Liver (tissue), 3 donors: ENCODE measurements at regions not wholly inside any gene's neighbourhood (a gene's known extent, or its start where the extent isn't known, plus 50 kb on each side); places are given as distances from the start of the nearest gene placed in this dataset.

Source experiments
- FOXA1 ChIP-seq: IDR thresholded peaks from 2 replicates; pipeline ENCODE4 v1.6.1; 2016; ENCODE audit warnings: antibody characterized with exemption
- GABPA ChIP-seq, 2 donors: IDR thresholded peaks in 1 of 2; conservative IDR thresholded peaks in 1 of 2; 2 replicates each; pipeline ENCODE4 v1.6.1; 2016; ENCODE audit warnings: antibody characterized with exemption in 2 of 2, mild to moderate bottlenecking in 1 of 2, moderate library complexity in 1 of 2
- JUND ChIP-seq, 2 donors: IDR thresholded peaks; 2 replicates each; pipeline ENCODE4 v1.6.1; 2016; ENCODE audit warnings: antibody characterized with exemption in 2 of 2
- NR2F2 ChIP-seq: IDR thresholded peaks from 2 replicates; pipeline ENCODE4 v1.6.1; 2016; ENCODE audit warnings: antibody characterized with exemption
- RAD21 ChIP-seq, 2 donors: IDR thresholded peaks; 2 replicates each; pipeline ENCODE4 v1.6.1; 2016; ENCODE audit warnings: antibody characterized with exemption in 2 of 2, mild to moderate bottlenecking in 2 of 2
- YY1 ChIP-seq: IDR thresholded peaks from 2 replicates; pipeline ENCODE4 v1.6.1; 2016; ENCODE audit warnings: antibody characterized with exemption, mild to moderate bottlenecking
- TF ChIP-seq, protein P1 (sequence below): fragments of 150-350 bp; IDR thresholded peaks from 2 replicates; pipeline ENCODE4 v1.5.1; 2017; ENCODE audit warnings: improper control_type of control experiment, low read depth, low read length; ENCODE audit not compliant: missing input control
- TF ChIP-seq, protein P2 (sequence below): IDR thresholded peaks from 2 replicates; pipeline ENCODE4 v1.6.1; 2016; ENCODE audit warnings: antibody characterized with exemption
- TF ChIP-seq, protein P3 (sequence below): IDR thresholded peaks from 2 replicates; pipeline ENCODE4 v1.6.1; 2016; ENCODE audit warnings: antibody characterized with exemption
- TF ChIP-seq, protein P4 (sequence below): IDR thresholded peaks from 2 replicates; pipeline ENCODE4 v1.6.1; 2016; ENCODE audit warnings: antibody characterized with exemption
- donor health status: healthy.
- donor health status: healthy.

DNA sequence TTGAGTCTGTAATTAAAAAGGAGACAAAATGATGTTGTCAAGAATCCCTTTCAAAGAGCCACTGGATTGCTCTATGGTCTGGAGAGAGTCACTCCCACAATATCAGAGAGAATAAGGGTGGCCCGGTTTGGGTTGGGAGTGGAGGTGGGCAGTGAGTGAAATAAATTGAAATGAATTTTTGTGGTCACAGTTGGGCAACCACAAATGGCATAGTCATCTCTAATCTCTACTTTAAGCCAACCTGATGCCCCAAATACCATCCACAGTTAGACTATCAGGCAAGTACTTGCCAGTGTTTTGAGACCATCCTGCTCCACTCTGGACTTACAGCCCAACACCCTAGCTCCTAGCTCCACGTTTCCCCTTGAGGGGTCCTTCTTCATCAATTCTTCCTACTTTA lies 559.7 kb downstream of the BCL11A start:
- TF ChIP-seq, protein P1, sequence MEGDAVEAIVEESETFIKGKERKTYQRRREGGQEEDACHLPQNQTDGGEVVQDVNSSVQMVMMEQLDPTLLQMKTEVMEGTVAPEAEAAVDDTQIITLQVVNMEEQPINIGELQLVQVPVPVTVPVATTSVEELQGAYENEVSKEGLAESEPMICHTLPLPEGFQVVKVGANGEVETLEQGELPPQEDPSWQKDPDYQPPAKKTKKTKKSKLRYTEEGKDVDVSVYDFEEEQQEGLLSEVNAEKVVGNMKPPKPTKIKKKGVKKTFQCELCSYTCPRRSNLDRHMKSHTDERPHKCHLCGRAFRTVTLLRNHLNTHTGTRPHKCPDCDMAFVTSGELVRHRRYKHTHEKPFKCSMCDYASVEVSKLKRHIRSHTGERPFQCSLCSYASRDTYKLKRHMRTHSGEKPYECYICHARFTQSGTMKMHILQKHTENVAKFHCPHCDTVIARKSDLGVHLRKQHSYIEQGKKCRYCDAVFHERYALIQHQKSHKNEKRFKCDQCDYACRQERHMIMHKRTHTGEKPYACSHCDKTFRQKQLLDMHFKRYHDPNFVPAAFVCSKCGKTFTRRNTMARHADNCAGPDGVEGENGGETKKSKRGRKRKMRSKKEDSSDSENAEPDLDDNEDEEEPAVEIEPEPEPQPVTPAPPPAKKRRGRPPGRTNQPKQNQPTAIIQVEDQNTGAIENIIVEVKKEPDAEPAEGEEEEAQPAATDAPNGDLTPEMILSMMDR: no peak
- TF ChIP-seq JUND (IDR thresholded peaks at IDR 0.05) (no peak), FOXA1 (no peak), RAD21 (IDR thresholded peaks at IDR 0.05) (no peak), GABPA (IDR thresholded peaks at IDR 0.05 in 1 of 2, conservative IDR thresholded peaks at IDR 0.05 in 1 of 2) (no peak), YY1 (no peak), NR2F2 (no peak)
- TF ChIP-seq, protein P2, sequence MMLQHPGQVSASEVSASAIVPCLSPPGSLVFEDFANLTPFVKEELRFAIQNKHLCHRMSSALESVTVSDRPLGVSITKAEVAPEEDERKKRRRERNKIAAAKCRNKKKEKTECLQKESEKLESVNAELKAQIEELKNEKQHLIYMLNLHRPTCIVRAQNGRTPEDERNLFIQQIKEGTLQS: no peak
- TF ChIP-seq, protein P3, sequence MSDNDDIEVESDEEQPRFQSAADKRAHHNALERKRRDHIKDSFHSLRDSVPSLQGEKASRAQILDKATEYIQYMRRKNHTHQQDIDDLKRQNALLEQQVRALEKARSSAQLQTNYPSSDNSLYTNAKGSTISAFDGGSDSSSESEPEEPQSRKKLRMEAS: no peak
- TF ChIP-seq, protein P4, sequence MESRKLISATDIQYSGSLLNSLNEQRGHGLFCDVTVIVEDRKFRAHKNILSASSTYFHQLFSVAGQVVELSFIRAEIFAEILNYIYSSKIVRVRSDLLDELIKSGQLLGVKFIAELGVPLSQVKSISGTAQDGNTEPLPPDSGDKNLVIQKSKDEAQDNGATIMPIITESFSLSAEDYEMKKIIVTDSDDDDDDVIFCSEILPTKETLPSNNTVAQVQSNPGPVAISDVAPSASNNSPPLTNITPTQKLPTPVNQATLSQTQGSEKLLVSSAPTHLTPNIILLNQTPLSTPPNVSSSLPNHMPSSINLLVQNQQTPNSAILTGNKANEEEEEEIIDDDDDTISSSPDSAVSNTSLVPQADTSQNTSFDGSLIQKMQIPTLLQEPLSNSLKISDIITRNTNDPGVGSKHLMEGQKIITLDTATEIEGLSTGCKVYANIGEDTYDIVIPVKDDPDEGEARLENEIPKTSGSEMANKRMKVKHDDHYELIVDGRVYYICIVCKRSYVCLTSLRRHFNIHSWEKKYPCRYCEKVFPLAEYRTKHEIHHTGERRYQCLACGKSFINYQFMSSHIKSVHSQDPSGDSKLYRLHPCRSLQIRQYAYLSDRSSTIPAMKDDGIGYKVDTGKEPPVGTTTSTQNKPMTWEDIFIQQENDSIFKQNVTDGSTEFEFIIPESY: no peak
